K562 (cell line): ENCODE measurements at regions not wholly inside any gene's neighbourhood (a gene's known extent, or its start where the extent isn't known, plus 50 kb on each side); places are given as distances from the start of the nearest gene placed in this dataset.

Source experiments
- CREB3L1 ChIP-seq: fragments of 450-650 bp; IDR thresholded peaks from 2 replicates; pipeline ENCODE4 v1.6.1; 2014; ENCODE audit warnings: low read depth, mild to moderate bottlenecking, moderate library complexity, borderline replicate concordance
- CXXC5 ChIP-seq: fragments of 250-450 bp; sonication (Bioruptor Pico); IDR thresholded peaks from 2 replicates; pipeline ENCODE4 v1.8.0; 2022; ENCODE audit warnings: inconsistent platforms, mild to moderate bottlenecking, moderate library complexity
- KDM5B ChIP-seq: fragments of 200-600 bp; sonication (generic); IDR thresholded peaks from 2 replicates; pipeline ENCODE4 v1.6.1; 2012; ENCODE audit warnings: low read depth, mild to moderate bottlenecking, moderate library complexity, low read length, control low read depth, inconsistent platforms; ENCODE audit not compliant: insufficient replicate concordance
- LEF1 ChIP-seq: fragments of 450-650 bp; IDR thresholded peaks from 2 replicates; pipeline ENCODE4 v1.6.1; 2016; ENCODE audit warnings: mild to moderate bottlenecking
- POLR2AphosphoS5 ChIP-seq: IDR thresholded peaks from 2 replicates; pipeline ENCODE4 v1.6.1; 2011; ENCODE audit warnings: mild to moderate bottlenecking, low read depth, low read length, moderate library complexity; ENCODE audit not compliant: control insufficient read depth, insufficient read depth
- RBM39 ChIP-seq: fragments of 200-400 bp; formaldehyde crosslinking; optimal IDR thresholded peaks from 2 replicates; pipeline ENCODE3; 2018; ENCODE audit warnings: low read depth, low read length
- TEAD1 ChIP-seq, 2 experiments: fragments of 450-650 bp in 1 of 2; sonication (generic) in 1 of 2; formaldehyde crosslinking; IDR thresholded peaks; 2 replicates each; pipeline versions ENCODE4 v1.4.0 to v1.8.0; 2020 to 2022; ENCODE audit warnings: mild to moderate bottlenecking in 2 of 2, missing genetic modification reagents in 1 of 2
- ZBTB26 ChIP-seq: fragments of 450-650 bp; formaldehyde crosslinking; IDR thresholded peaks from 2 replicates; pipeline ENCODE4 v1.4.0; 2022; ENCODE audit warnings: missing genetic modification characterization
- ZNF277 ChIP-seq: fragments of 250-450 bp; sonication (Bioruptor Pico); IDR thresholded peaks from 2 replicates; pipeline ENCODE4 v1.8.0; 2022; ENCODE audit warnings: inconsistent platforms, mild to moderate bottlenecking, moderate library complexity, borderline replicate concordance
- ZNF639 ChIP-seq, 2 experiments: fragments of 200-800 bp in 1 of 2; sonication (Bioruptor generic) in 1 of 2; sonication (generic) in 1 of 2; formaldehyde crosslinking in 1 of 2; IDR thresholded peaks in 1 of 2; conservative IDR thresholded peaks in 1 of 2; 2 replicates each; pipeline versions ENCODE4 v1.5.0 to v1.6.1; 2016 to 2020; ENCODE audit warnings: missing compliant biosample characterization in 1 of 2, missing genetic modification characterization in 1 of 2, missing genetic modification reagents in 1 of 2
- TF ChIP-seq, protein P1 (sequence below): fragments of 450-650 bp; formaldehyde crosslinking; IDR thresholded peaks from 2 replicates; pipeline ENCODE4 v1.4.0; 2020; ENCODE audit warnings: mild to moderate bottlenecking
- TF ChIP-seq, protein P2 (sequence below): sonication (generic); formaldehyde crosslinking; IDR thresholded peaks from 2 replicates; pipeline ENCODE4 v1.8.1; 2023; ENCODE audit warnings: mild to moderate bottlenecking, missing genetic modification reagents
- TF ChIP-seq, protein P3 (sequence below): sonication (generic); formaldehyde crosslinking; IDR thresholded peaks from 2 replicates; pipeline ENCODE4 v1.8.0; 2022; ENCODE audit warnings: missing genetic modification reagents, mild to moderate bottlenecking, moderate library complexity, borderline replicate concordance

DNA sequence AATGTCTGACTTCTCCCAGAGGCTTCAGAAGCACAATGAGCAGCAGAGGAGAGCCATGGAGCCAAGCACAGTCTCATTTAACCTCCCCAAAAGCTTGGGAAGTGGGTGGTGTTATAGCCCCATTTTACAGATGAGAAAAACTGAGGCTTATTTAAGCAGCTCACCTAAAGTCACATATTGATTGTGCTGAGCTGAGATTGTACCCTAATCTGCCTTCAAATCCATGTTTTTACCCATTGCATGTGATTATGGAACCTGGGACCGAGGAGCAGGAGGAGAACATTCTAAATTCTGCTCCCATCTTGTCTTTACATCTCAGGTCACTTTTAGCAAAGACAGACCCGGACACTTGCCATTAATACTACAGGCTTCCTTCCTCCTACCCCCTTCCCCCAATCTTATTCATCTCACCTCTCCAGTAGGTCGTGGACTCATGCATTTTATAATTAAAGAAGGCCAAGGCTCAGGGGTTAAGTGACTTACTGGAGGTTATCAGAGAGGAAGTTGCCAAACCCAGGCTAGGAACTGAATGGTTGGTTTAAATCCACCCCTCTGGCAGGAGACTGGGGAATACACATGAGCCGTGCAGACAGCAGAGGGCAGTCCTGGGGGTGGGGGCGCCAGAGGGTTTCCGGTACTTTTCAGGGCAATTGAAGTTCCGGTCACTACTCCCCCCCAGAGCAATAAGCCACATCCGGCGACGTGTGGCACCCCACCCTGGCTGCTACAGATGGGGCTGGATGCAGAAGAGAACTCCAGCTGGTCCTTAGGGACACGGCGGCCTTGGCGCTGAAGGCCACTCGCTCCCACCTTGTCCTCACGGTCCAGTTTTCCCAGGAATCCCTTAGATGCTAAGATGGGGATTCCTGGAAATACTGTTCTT is 51.0 kb upstream of the IL17B start (continued):
- no peak for TF ChIP-seq ZNF277 (CRISPR knock-in tag)
- TF ChIP-seq POLR2AphosphoS5 = no peak; the same call in 1 of the 2 replicates
- TF ChIP-seq TEAD1 (CRISPR knock-in tag; IDR thresholded peaks at IDR 0.05) = peak in 1 of 2 experiments; percentile 67; a peak in 1 of 4 replicates
- TF ChIP-seq, protein P1, sequence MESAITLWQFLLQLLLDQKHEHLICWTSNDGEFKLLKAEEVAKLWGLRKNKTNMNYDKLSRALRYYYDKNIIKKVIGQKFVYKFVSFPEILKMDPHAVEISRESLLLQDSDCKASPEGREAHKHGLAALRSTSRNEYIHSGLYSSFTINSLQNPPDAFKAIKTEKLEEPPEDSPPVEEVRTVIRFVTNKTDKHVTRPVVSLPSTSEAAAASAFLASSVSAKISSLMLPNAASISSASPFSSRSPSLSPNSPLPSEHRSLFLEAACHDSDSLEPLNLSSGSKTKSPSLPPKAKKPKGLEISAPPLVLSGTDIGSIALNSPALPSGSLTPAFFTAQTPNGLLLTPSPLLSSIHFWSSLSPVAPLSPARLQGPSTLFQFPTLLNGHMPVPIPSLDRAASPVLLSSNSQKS (CRISPR knock-in tag) = no peak
- TF ChIP-seq ZBTB26 = no peak
- TF ChIP-seq CREB3L1 = 0 out of 2 replicates have a peak, but pooled peaks have one; percentile 59
- TF ChIP-seq CXXC5 (CRISPR knock-in tag) = peak; percentile 47; the same call in 1 of the 2 replicates
- TF ChIP-seq, protein P2, sequence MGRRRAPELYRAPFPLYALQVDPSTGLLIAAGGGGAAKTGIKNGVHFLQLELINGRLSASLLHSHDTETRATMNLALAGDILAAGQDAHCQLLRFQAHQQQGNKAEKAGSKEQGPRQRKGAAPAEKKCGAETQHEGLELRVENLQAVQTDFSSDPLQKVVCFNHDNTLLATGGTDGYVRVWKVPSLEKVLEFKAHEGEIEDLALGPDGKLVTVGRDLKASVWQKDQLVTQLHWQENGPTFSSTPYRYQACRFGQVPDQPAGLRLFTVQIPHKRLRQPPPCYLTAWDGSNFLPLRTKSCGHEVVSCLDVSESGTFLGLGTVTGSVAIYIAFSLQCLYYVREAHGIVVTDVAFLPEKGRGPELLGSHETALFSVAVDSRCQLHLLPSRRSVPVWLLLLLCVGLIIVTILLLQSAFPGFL = no peak
- TF ChIP-seq LEF1 = 0 out of 2 replicates have a peak, but pooled peaks have one; percentile 23
- TF ChIP-seq ZNF639 (CRISPR knock-in tag; conservative IDR thresholded peaks at IDR 0.05 in 1 of 2, IDR thresholded peaks at IDR 0.05 in 1 of 2) = 0 out of 4 replicates have a peak, but pooled peaks of 1 of the 2 experiments have one; percentile 14
- TF ChIP-seq KDM5B = peak; percentile 71
- no peak for TF ChIP-seq RBM39
- TF ChIP-seq, protein P3, sequence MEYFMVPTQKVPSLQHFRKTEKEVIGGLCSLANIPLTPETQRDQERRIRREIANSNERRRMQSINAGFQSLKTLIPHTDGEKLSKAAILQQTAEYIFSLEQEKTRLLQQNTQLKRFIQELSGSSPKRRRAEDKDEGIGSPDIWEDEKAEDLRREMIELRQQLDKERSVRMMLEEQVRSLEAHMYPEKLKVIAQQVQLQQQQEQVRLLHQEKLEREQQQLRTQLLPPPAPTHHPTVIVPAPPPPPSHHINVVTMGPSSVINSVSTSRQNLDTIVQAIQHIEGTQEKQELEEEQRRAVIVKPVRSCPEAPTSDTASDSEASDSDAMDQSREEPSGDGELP (CRISPR knock-in tag) = peak; percentile 92
